Caco-2 (cell line): ENCODE measurements at regions not wholly inside any gene's neighbourhood (a gene's known extent, or its start where the extent isn't known, plus 50 kb on each side); places are given as distances from the start of the nearest gene placed in this dataset.

ENCODE experiments used
- BruUV-seq: library from RNA; stranded (reverse); fragments of 400-500 nt; replicated peaks from 2 replicates; lab custom pipeline; 2021; lab: Mats Ljungman, UMichigan
- CTCF ChIA-PET: fragments of 300-600 bp; sonication (Branson Sonifier 250); formaldehyde crosslinking; loops from one replicate; lab custom pipeline; 2022; ENCODE audit warnings: antibody characterized with exemption; lab: Charles Lee
- POLR2A ChIA-PET: fragments of 300-600 bp; sonication (Branson Sonifier 250); formaldehyde crosslinking; loops from one replicate; lab custom pipeline; 2022; ENCODE audit warnings: antibody characterized with exemption; lab: Charles Lee
- DNase-seq, 2 experiments: peaks; one replicate each; pipeline versions ENCODE4 v3.0.0 to v3.0.0-alpha.2; 2020 to 2022
- H3K27me3 ChIP-seq: replicated peaks from 2 replicates; pipeline ENCODE4 v1.6.0; 2011; ENCODE audit warnings: low read length; ENCODE audit not compliant: control insufficient read depth, insufficient read depth
- H3K36me3 ChIP-seq: 2 replicates; pipeline ENCODE4 v1.5.1; 2011; ENCODE audit warnings: low read length; ENCODE audit not compliant: control insufficient read depth, insufficient read depth
- H3K4me1 ChIP-seq: fragments of 250-450 bp; sonication (Bioruptor Pico); 2 replicates; pipeline ENCODE4 v1.5.1; 2020; ENCODE audit warnings: mild to moderate bottlenecking
- H3K4me3 ChIP-seq: 2 replicates; pipeline ENCODE4 v1.5.1; 2011; ENCODE audit warnings: low read depth, mild to moderate bottlenecking, control low read depth, low read length
- H3K9me3 ChIP-seq: fragments of 250-450 bp; sonication (Bioruptor Pico); 2 replicates; pipeline ENCODE4 v1.5.1; 2020; ENCODE audit warnings: mild to moderate bottlenecking, moderate library complexity
- H3K27ac Mint-ChIP-seq: one replicate; pipeline ENCODE4 v1.8.0; 2022; ENCODE audit warnings: mixed read lengths; ENCODE audit not compliant: unreplicated experiment
- H3K27me3 Mint-ChIP-seq: one replicate; pipeline ENCODE4 v1.8.0; 2022; ENCODE audit warnings: mixed read lengths; ENCODE audit not compliant: insufficient read depth, unreplicated experiment
- H3K36me3 Mint-ChIP-seq: one replicate; pipeline ENCODE4 v1.8.0; 2022; ENCODE audit warnings: mild to moderate bottlenecking, mixed read lengths; ENCODE audit not compliant: insufficient read depth, unreplicated experiment
- H3K4me1 Mint-ChIP-seq: one replicate; pipeline ENCODE4 v1.8.0; 2022; ENCODE audit warnings: low read depth, mixed read lengths; ENCODE audit not compliant: unreplicated experiment
- H3K4me3 Mint-ChIP-seq: one replicate; pipeline ENCODE4 v1.8.0; 2022; ENCODE audit warnings: mild to moderate bottlenecking, moderate library complexity, mixed read lengths; ENCODE audit not compliant: unreplicated experiment
- H3K9me3 Mint-ChIP-seq: one replicate; pipeline ENCODE4 v1.8.0; 2022; ENCODE audit warnings: mixed read lengths; ENCODE audit not compliant: unreplicated experiment
- CTCF ChIP-seq, 2 experiments: fragments of 200-600 bp in 1 of 2; IDR thresholded peaks; 1 replicate in 1 of 2; 2 replicates in 1 of 2; pipeline versions ENCODE4 v1.5.1 to v1.8.0; 2011 to 2022; ENCODE audit warnings: antibody characterized with exemption in 1 of 2, control low read depth in 1 of 2, inconsistent platforms in 1 of 2, low read depth in 1 of 2, low read length in 1 of 2, mild to moderate bottlenecking in 1 of 2, moderate library complexity in 1 of 2; ENCODE audit not compliant: insufficient read depth in 1 of 2, severe bottlenecking in 1 of 2, unreplicated experiment in 1 of 2
- intact Hi-C: fragments of 100-400 bp; cut with micrococcal nuclease; formaldehyde crosslinking; loops from one replicate; pipeline ENCODE4 v1.10.0; 2022; ENCODE audit not compliant: unreplicated experiment

GRCh38 chr18:73079920-73080319 lies 212.1 kb upstream of the NETO1 start:
- POLR2A ChIA-PET, result no interaction called here

GRCh38 chr18:73060666-73061288 lies 193.0 kb upstream of the NETO1 start:
- Histone ChIP-seq H3K27me3 (no peaks in the 10 kb centered on the region), H3K4me3 (no peak overlapping the region), H3K36me3 (no peaks in the 10 kb centered on the region), H3K4me1 (no peaks in the 10 kb centered on the region), H3K9me3 (no peaks in the 10 kb centered on the region)
- no peak for DNase-seq
- ChIA-PET POLR2A (no interaction called here), CTCF (no interaction called here)
- no TSS peak for BruUV-seq
- Mint-ChIP-seq H3K4me1 (no peaks in the 10 kb centered on the region), H3K27ac (no peak overlapping the region), H3K9me3 (no peaks in the 10 kb centered on the region), H3K36me3 (no peaks in the 10 kb centered on the region), H3K4me3 (no peak overlapping the region), H3K27me3 (no peaks in the 10 kb centered on the region)
- intact Hi-C loops, result no loop called here
- no peak for TF ChIP-seq CTCF (IDR thresholded peaks at IDR 0.05; ENCODE audit: insufficient read depth in 1 of 2, low read depth in 1 of 2, low read length in 1 of 2, severe bottlenecking in 1 of 2, unreplicated experiment in 1 of 2)

More at GRCh38 chr18:73079920-73080319, 212.1 kb upstream of the NETO1 start:
- intact Hi-C loops, result no loop called here
- no peak overlapping the region for H3K4me3 ChIP-seq
- Mint-ChIP-seq H3K27me3 (no peaks in the 10 kb centered on the region), H3K27ac (no peak overlapping the region), H3K36me3 (no peaks in the 10 kb centered on the region), H3K4me1 (no peaks in the 10 kb centered on the region), H3K9me3 (no peaks in the 10 kb centered on the region), H3K4me3 (no peak overlapping the region)
- H3K9me3 ChIP-seq, result no peaks in the 10 kb centered on the region
- CTCF ChIA-PET, result no interaction called here
- H3K4me1 ChIP-seq, result no peaks in the 10 kb centered on the region
- H3K36me3 ChIP-seq, result no peaks in the 10 kb centered on the region
- no TSS peak for BruUV-seq
- H3K27me3 ChIP-seq, result no peaks in the 10 kb centered on the region
- DNase-seq, result no peak
- TF ChIP-seq CTCF (IDR thresholded peaks at IDR 0.05; ENCODE audit: insufficient read depth in 1 of 2, low read depth in 1 of 2, low read length in 1 of 2, severe bottlenecking in 1 of 2, unreplicated experiment in 1 of 2), result no peak

GRCh38 chr18:73059280-73059679 lies 191.5 kb upstream of the NETO1 start:
- no peaks in the 10 kb centered on the region for H3K36me3 Mint-ChIP-seq
- POLR2A ChIA-PET, result no interaction called here
- H3K4me1 ChIP-seq, result no peaks in the 10 kb centered on the region
- no peak for DNase-seq
- H3K9me3 Mint-ChIP-seq, result no peaks in the 10 kb centered on the region
- H3K4me1 Mint-ChIP-seq, result no peaks in the 10 kb centered on the region
- CTCF ChIA-PET, result no interaction called here
- intact Hi-C loops, result no loop called here
- no peaks in the 10 kb centered on the region for H3K9me3 ChIP-seq
- no peak for TF ChIP-seq CTCF (IDR thresholded peaks at IDR 0.05; ENCODE audit: insufficient read depth in 1 of 2, low read depth in 1 of 2, low read length in 1 of 2, severe bottlenecking in 1 of 2, unreplicated experiment in 1 of 2)
- no peak overlapping the region for H3K4me3 ChIP-seq
- H3K4me3 Mint-ChIP-seq, result no peak overlapping the region
- H3K27me3 Mint-ChIP-seq, result no peaks in the 10 kb centered on the region
- H3K36me3 ChIP-seq, result no peaks in the 10 kb centered on the region
- no TSS peak for BruUV-seq
- no peaks in the 10 kb centered on the region for H3K27me3 ChIP-seq
- H3K27ac Mint-ChIP-seq, result no peak overlapping the region
